H1 (cell line): ENCODE measurements at regions not wholly inside any gene's neighbourhood (a gene's known extent, or its start where the extent isn't known, plus 50 kb on each side); places are given as distances from the start of the nearest gene placed in this dataset.
"Not testable (repeated sequence)": the region's sequence is repeated elsewhere in the genome, so short reads cannot be mapped to it uniquely, and the experiment has no call there.

Source experiments
- CTCF ChIA-PET: fragments of 300-600 bp; sonication (Branson Sonifier 250); formaldehyde crosslinking; loops from one replicate; lab custom pipeline; 2021; ENCODE audit not compliant: partially characterized antibody; lab: Charles Lee
- POLR2A ChIA-PET: fragments of 300-600 bp; sonication (Branson Sonifier 250); formaldehyde crosslinking; loops from one replicate; lab custom pipeline; 2021; ENCODE audit warnings: inconsistent platforms; ENCODE audit not compliant: partially characterized antibody; lab: Charles Lee
- DNase-seq, 2 experiments: peaks; one replicate each; pipeline versions ENCODE4 v3.0.0 to v3.0.0-alpha.2; 2010 to 2022; ENCODE audit warnings: low spot score in 2 of 2, low read depth in 1 of 2, mixed read lengths in 1 of 2
- FAIRE-seq: peaks from 2 replicates; lab custom pipeline; 2011; peaks lifted over from hg19 to GRCh38; lab: Jason Lieb, UNC
- H2AFZ ChIP-seq: 2 replicates; pipeline ENCODE4 v1.8.1; 2012; ENCODE audit warnings: low read length, inconsistent platforms
- H2AK5ac ChIP-seq: 2 replicates; pipeline ENCODE4 v1.6.1; 2013; ENCODE audit warnings: low read depth, low read length
- H2BK120ac ChIP-seq: replicated peaks from 2 replicates; pipeline ENCODE3; 2013; ENCODE audit warnings: low read depth, low read length, inconsistent platforms
- H2BK12ac ChIP-seq: 2 replicates; pipeline ENCODE4 v1.6.1; 2013; ENCODE audit warnings: low read depth, low read length
- H2BK15ac ChIP-seq: 2 replicates; pipeline ENCODE4 v1.6.1; 2013; ENCODE audit warnings: low read length
- H2BK20ac ChIP-seq: 2 replicates; pipeline ENCODE4 v1.6.1; 2013; ENCODE audit warnings: low read length
- H2BK5ac ChIP-seq: 2 replicates; pipeline ENCODE4 v1.6.1; 2013; ENCODE audit warnings: low read depth, low read length
- H3K14ac ChIP-seq: 2 replicates; pipeline ENCODE4 v1.6.1; 2013; ENCODE audit warnings: inconsistent platforms; ENCODE audit not compliant: insufficient read length
- H3K18ac ChIP-seq: 2 replicates; pipeline ENCODE4 v1.6.1; 2013; ENCODE audit warnings: low read length; ENCODE audit errors: extremely low read depth
- H3K23ac ChIP-seq: 2 replicates; pipeline ENCODE4 v1.6.1; 2013; ENCODE audit warnings: inconsistent platforms; ENCODE audit not compliant: insufficient read length
- H3K23me2 ChIP-seq: 2 replicates; pipeline ENCODE4 v1.6.1; 2013; ENCODE audit warnings: low read depth, low read length
- H3K27ac ChIP-seq: 2 replicates; pipeline ENCODE4 v1.6.1; 2011; ENCODE audit warnings: low read depth, low read length, inconsistent platforms
- H3K27me3 ChIP-seq, 4 experiments: replicated peaks in 1 of 4; 1 replicate in 1 of 4; 2 replicates in 3 of 4; pipeline versions ENCODE4 v1.6.1 to v1.8.1; 2011 to 2013; ENCODE audit warnings: low read length in 3 of 4, mild to moderate bottlenecking in 3 of 4, inconsistent platforms in 2 of 4, mixed read lengths in 2 of 4, moderate library complexity in 1 of 4; ENCODE audit not compliant: control insufficient read depth in 3 of 4, insufficient read depth in 3 of 4; ENCODE audit errors: extremely low read depth in 1 of 4
- H3K36me3 ChIP-seq, 4 experiments: 2 replicates each; pipeline versions ENCODE4 v1.6.1 to v1.8.1; 2011 to 2013; ENCODE audit warnings: mild to moderate bottlenecking in 4 of 4, low read length in 3 of 4, moderate library complexity in 2 of 4, control low read depth in 1 of 4, inconsistent platforms in 1 of 4; ENCODE audit not compliant: insufficient read depth in 4 of 4, control insufficient read depth in 2 of 4
- H3K4ac ChIP-seq: replicated peaks from 2 replicates; pipeline ENCODE3; 2013; ENCODE audit warnings: low read length, low read depth, mixed read lengths, inconsistent platforms; ENCODE audit not compliant: insufficient read length
- H3K4me1 ChIP-seq, 4 experiments: replicated peaks in 1 of 4; 1 replicate in 1 of 4; 2 replicates in 3 of 4; pipeline versions ENCODE4 v1.6.1 to v1.8.1; 2011 to 2013; ENCODE audit warnings: low read length in 3 of 4, inconsistent platforms in 2 of 4, mixed read lengths in 1 of 4; ENCODE audit not compliant: insufficient read depth in 4 of 4, control insufficient read depth in 3 of 4
- H3K4me2 ChIP-seq, 2 experiments: 2 replicates each; pipeline versions ENCODE4 v1.6.1 to v1.8.1; 2011 to 2013; ENCODE audit warnings: low read depth in 2 of 2, low read length in 2 of 2, control low read depth in 1 of 2, inconsistent platforms in 1 of 2, mild to moderate bottlenecking in 1 of 2; ENCODE audit not compliant: insufficient read depth in 1 of 2
- H3K4me3 ChIP-seq, 4 experiments: fragments of 200-600, 300-600 bp in 1 of 4; sonication (generic), shearing (Covaris generic), sonication (Bioruptor Twin) in 1 of 4; 2 replicates each; pipeline versions ENCODE4 v1.5.1 to v1.8.1; 2011 to 2016; ENCODE audit warnings: low read length in 4 of 4, low read depth in 3 of 4, control low read depth in 2 of 4, inconsistent platforms in 2 of 4, mild to moderate bottlenecking in 2 of 4, mixed read lengths in 1 of 4, moderate library complexity in 1 of 4; ENCODE audit not compliant: insufficient read depth in 2 of 4; ENCODE audit errors: extremely low read depth in 1 of 4
- H3K56ac ChIP-seq: replicated peaks from 2 replicates; pipeline ENCODE3; 2013; ENCODE audit warnings: low read depth, mild to moderate bottlenecking, mixed read lengths, low read length, inconsistent platforms; ENCODE audit not compliant: insufficient read length
- H3K79me1 ChIP-seq: 2 replicates; pipeline ENCODE4 v1.6.1; 2013; ENCODE audit warnings: low read depth, low read length, control low read depth
- H3K79me2 ChIP-seq, 2 experiments: 2 replicates each; pipeline versions ENCODE4 v1.6.1 to v1.8.1; 2012 to 2013; ENCODE audit warnings: low read length in 2 of 2, mild to moderate bottlenecking in 2 of 2, inconsistent platforms in 1 of 2; ENCODE audit not compliant: insufficient read depth in 2 of 2, control insufficient read depth in 1 of 2
- H3K9ac ChIP-seq, 4 experiments: replicated peaks in 1 of 4; 1 replicate in 1 of 4; 2 replicates in 3 of 4; pipeline versions ENCODE4 v1.6.1 to v1.8.1; 2011 to 2013; ENCODE audit warnings: low read depth in 3 of 4, low read length in 3 of 4, control low read depth in 2 of 4, mild to moderate bottlenecking in 2 of 4, moderate library complexity in 2 of 4, inconsistent platforms in 1 of 4; ENCODE audit errors: extremely low read depth in 1 of 4
- H3K9me3 ChIP-seq, 2 experiments: 2 replicates each; pipeline versions ENCODE4 v1.6.1 to v1.8.1; 2012 to 2013; ENCODE audit warnings: mild to moderate bottlenecking in 2 of 2, moderate library complexity in 2 of 2, control low read depth in 1 of 2, inconsistent platforms in 1 of 2, low read depth in 1 of 2, low read length in 1 of 2, mixed read lengths in 1 of 2; ENCODE audit not compliant: insufficient read depth in 2 of 2
- H4K20me1 ChIP-seq, 2 experiments: replicated peaks in 1 of 2; 2 replicates each; pipeline versions ENCODE3 to v1.8.1; 2011 to 2013; ENCODE audit warnings: inconsistent platforms in 2 of 2, low read length in 2 of 2, mild to moderate bottlenecking in 1 of 2; ENCODE audit not compliant: insufficient read depth in 2 of 2, control insufficient read depth in 1 of 2
- H4K5ac ChIP-seq: 2 replicates; pipeline ENCODE4 v1.6.1; 2013; ENCODE audit warnings: low read length, low read depth, mixed read lengths, inconsistent platforms; ENCODE audit not compliant: insufficient read length
- H4K8ac ChIP-seq: 2 replicates; pipeline ENCODE4 v1.8.0; 2013; ENCODE audit warnings: mild to moderate bottlenecking, moderate library complexity, low read length, inconsistent platforms; ENCODE audit not compliant: insufficient read depth; ENCODE audit errors: extremely low read depth
- H4K91ac ChIP-seq: replicated peaks from 2 replicates; pipeline ENCODE3; 2013; ENCODE audit warnings: low read length, mixed read lengths, inconsistent platforms; ENCODE audit not compliant: insufficient read length
- WGBS, 2 experiments: shearing (Covaris generic) in 1 of 2; methylation state at CpG; one replicate each; pipeline versions ENCODE4 v1.1.6 to v1.1.7; 2013 to 2015; ENCODE audit warnings: low lambda C conversion rate in 2 of 2, mixed read lengths in 2 of 2, inconsistent platforms in 1 of 2, low coverage in 1 of 2, missing lambda C conversion rate in 1 of 2; ENCODE audit not compliant: insufficient replicate concordance in 2 of 2, insufficient coverage in 1 of 2, insufficient read length in 1 of 2; ENCODE audit errors: extremely low coverage in 1 of 2, missing lambda C conversion rate in 1 of 2; 5-methylcytosine and 5-hydroxymethylcytosine counted together

DNA sequence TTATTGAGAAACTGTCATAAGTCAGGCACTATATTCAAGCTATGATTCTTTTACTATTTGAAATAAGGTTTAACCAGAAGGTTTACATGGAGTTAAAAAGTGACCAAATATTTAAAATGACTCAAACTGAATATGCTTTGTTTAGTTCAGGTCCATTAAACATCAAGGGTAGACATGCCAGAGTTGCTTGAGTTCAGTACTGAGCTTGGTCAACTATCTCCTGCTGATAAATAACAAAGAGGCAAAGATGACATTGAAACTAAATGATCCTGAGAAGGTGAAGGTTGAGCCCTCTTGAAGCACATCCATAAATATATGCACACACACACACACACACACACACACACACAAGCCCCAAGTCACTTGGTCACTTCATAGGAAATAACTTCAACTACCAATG lies 278.1 kb downstream of the ANKRD30B start:
- not testable (repeated sequence) for FAIRE-seq, H3K23ac ChIP-seq, H3K79me1 ChIP-seq

DNA sequence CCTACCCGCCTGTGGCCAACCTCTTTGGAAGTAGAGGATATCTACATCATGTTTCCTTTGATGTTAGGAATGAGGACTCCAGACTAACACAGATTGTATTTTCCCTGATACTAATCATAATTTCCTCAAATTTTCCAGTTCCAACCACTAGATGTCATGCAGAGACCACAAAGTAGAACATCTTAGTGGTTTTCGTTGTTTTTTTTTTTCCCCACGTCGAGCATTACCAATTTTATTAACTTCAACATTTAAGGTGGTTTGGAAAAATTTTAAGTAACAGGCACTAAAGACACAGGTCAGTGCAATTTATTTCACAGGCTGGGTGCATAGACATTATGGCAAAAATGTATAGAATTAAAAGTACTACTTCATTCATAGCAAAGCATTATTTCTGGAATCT lies 280.1 kb downstream of the ANKRD30B start:
- H4K20me1 ChIP-seq, H3K4me3 ChIP-seq, H4K5ac ChIP-seq, H2AK5ac ChIP-seq, H3K4ac ChIP-seq, H3K79me1 ChIP-seq, H3K4me2 ChIP-seq, H3K79me2 ChIP-seq, H4K8ac ChIP-seq, H2BK15ac ChIP-seq, H3K9me3 ChIP-seq, H3K56ac ChIP-seq, H3K4me1 ChIP-seq, H2BK5ac ChIP-seq, H2BK120ac ChIP-seq, H4K91ac ChIP-seq, H3K23ac ChIP-seq, H2AFZ ChIP-seq, FAIRE-seq, H3K36me3 ChIP-seq, H2BK12ac ChIP-seq, H3K23me2 ChIP-seq, H3K18ac ChIP-seq, POLR2A ChIA-PET, H3K14ac ChIP-seq, H3K27me3 ChIP-seq, H3K27ac ChIP-seq, H2BK20ac ChIP-seq, H3K9ac ChIP-seq, DNase-seq: not testable (repeated sequence)
- CTCF ChIA-PET = interaction anchor here (0.6 kb wide), 1 partner anchor 286 kb away, joined by 3 read pairs; no protein-coding TSS in a partner anchor
- WGBS, 2 experiments = 55% methylated on average over 1 of the region's 4 CpGs; no CpG with 5 or more reads in 1 of the 2 experiments

More for the DNA sequence above, 278.1 kb downstream of the ANKRD30B start:
- H2BK12ac ChIP-seq, H3K36me3 ChIP-seq, H3K9ac ChIP-seq, H2BK20ac ChIP-seq, H2AK5ac ChIP-seq, CTCF ChIA-PET, H3K27me3 ChIP-seq, DNase-seq, H3K4me1 ChIP-seq, H3K56ac ChIP-seq, H3K79me2 ChIP-seq, POLR2A ChIA-PET, H4K5ac ChIP-seq, H2BK120ac ChIP-seq, H2BK15ac ChIP-seq, H3K18ac ChIP-seq, H4K8ac ChIP-seq, H3K23me2 ChIP-seq, H3K4me2 ChIP-seq, H4K91ac ChIP-seq, H4K20me1 ChIP-seq, H3K27ac ChIP-seq, H2BK5ac ChIP-seq, H3K4me3 ChIP-seq, H3K4ac ChIP-seq, H2AFZ ChIP-seq, H3K14ac ChIP-seq: not testable (repeated sequence)
- peaks cover 0 to 11% of the 10 kb centered on the region in 2 experiments; a peak in 2 of 4 replicates for H3K9me3 ChIP-seq
